ENCODE measurements at regions not wholly inside any gene's neighbourhood (a gene's known extent, or its start where the extent isn't known, plus 50 kb on each side); places are given as distances from the start of the nearest gene placed in this dataset.

- no peak for DNase-seq (ENCODE audit: low read depth)
These were observed 547.2 kb downstream of the PLPP3 start for GRCh38 chr1:56032096-56032676.

GRCh38 chr1:56031001-56031400 lies 548.4 kb downstream of the PLPP3 start:
- no peak for DNase-seq (ENCODE audit: low read depth)

- DNase-seq (ENCODE audit: low read depth) = no peak
These were observed 549.9 kb downstream of the PLPP3 start for GRCh38 chr1:56029319-56030003.

- no peak for DNase-seq (ENCODE audit: low read depth)
These were observed 550.5 kb downstream of the PLPP3 start for GRCh38 chr1:56028911-56029310.

- no peak for DNase-seq (ENCODE audit: low read depth)
These were observed 551.1 kb downstream of the PLPP3 start for GRCh38 chr1:56028244-56028643.

- DNase-seq (ENCODE audit: low read depth) = no peak
These were observed 553.4 kb downstream of the PLPP3 start for GRCh38 chr1:56025942-56026341.

GRCh38 chr1:56024155-56024554 lies 555.2 kb downstream of the PLPP3 start:
- no peak for DNase-seq (ENCODE audit: low read depth)

- no peak for DNase-seq (ENCODE audit: low read depth)
These were observed 559.4 kb downstream of the PLPP3 start for GRCh38 chr1:56019922-56020321.

GRCh38 chr1:56019472-56019871 lies 559.9 kb downstream of the PLPP3 start:
- no peak for DNase-seq (ENCODE audit: low read depth)

- DNase-seq (ENCODE audit: low read depth) = no peak
These were observed 562.0 kb downstream of the PLPP3 start for GRCh38 chr1:56017336-56017735.

GRCh38 chr1:56003846-56004245 lies 575.5 kb downstream of the PLPP3 start:
- no peak for DNase-seq (ENCODE audit: low read depth)

GRCh38 chr1:56002231-56002630 lies 577.1 kb downstream of the PLPP3 start:
- DNase-seq (ENCODE audit: low read depth) = no peak

GRCh38 chr1:56000424-56000823 lies 578.9 kb downstream of the PLPP3 start:
- no peak for DNase-seq (ENCODE audit: low read depth)

GRCh38 chr1:55997536-55997935 lies 581.8 kb downstream of the PLPP3 start:
- no peak for DNase-seq (ENCODE audit: low read depth)

- no peak for DNase-seq (ENCODE audit: low read depth)
These were observed 585.6 kb downstream of the PLPP3 start for GRCh38 chr1:55993646-55994318.

- no peak for DNase-seq (ENCODE audit: low read depth)
These were observed 589.4 kb downstream of the PLPP3 start for GRCh38 chr1:55990007-55990406.

GRCh38 chr1:55988963-55989452 lies 590.4 kb downstream of the PLPP3 start:
- DNase-seq (ENCODE audit: low read depth) = no peak

- no peak for DNase-seq (ENCODE audit: low read depth)
These were observed 591.7 kb downstream of the PLPP3 start for GRCh38 chr1:55987491-55988249.

- no peak for DNase-seq (ENCODE audit: low read depth)
These were observed 593.4 kb downstream of the PLPP3 start for GRCh38 chr1:55986003-55986402.

GRCh38 chr1:55981010-55981650 lies 598.2 kb downstream of the PLPP3 start:
- no peak for DNase-seq (ENCODE audit: low read depth)

- no peak for DNase-seq (ENCODE audit: low read depth)
These were observed 598.8 kb downstream of the PLPP3 start for GRCh38 chr1:55980582-55980981.
